ENCODE measurements at regions not wholly inside any gene's neighbourhood (a gene's known extent, or its start where the extent isn't known, plus 50 kb on each side); places are given as distances from the start of the nearest gene placed in this dataset.

DNA sequence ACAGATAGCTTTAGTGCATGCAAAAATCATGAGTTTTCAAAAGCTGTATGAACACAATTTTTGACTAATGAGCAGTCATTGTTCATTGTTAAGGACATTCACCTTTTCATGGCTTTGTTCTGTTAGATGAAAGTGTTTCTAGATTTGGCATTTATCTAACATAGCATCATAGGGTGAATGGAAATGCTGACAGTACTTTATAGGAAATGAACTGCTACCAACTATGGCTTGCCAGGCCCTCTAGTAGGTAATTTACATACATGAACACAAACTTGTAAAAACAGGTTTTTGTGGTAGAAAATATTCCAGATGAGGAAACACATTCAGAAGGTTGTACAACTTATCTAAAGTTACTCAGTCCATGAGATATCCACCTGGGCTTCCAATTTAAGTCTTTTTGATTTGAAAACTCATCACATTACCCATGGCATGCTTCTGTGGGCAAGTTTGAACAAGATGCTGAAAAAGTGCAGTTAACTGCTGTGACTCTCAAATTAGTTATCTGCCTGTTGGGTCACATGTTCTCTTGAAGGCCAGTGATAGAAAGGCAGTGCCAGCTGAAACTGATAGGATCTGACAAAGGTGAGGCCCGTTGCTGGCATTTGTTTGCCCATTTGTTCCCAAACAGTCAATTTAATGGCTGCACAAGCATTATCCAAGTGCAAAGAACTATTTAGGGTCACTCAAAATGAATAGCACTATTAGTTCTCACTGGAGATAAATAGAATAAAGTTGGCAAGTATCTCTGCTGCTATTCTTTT is 399.1 kb downstream of the MAN2A1 start:
- Histone ChIP-seq H3K27me3 (no peaks in the 10 kb centered on the region), H3K4me3 (no peak overlapping the region), H3K9me3 (replicated peaks in 1 of 3) (no peaks in the 10 kb centered on the region), H3K4me1 (replicated peaks in 1 of 2) (no peaks in the 10 kb centered on the region), H3K27ac (no peak overlapping the region), H3K36me3 (replicated peaks in 1 of 2) (no peaks in the 10 kb centered on the region)
- intact Hi-C loops (cut with DNase I), result no loop called here
- WGBS, 4 donors, result 27 to 52% (median 35%) methylated on average over 1 of the region's 1 CpG
- DNase-seq, result no peak
- TF ChIP-seq POLR2A (IDR thresholded peaks at IDR 0.05) (no peak), CTCF (IDR thresholded peaks at IDR 0.05) (no peak)

GRCh38 chr5:110092955-110093785 is 403.4 kb downstream of the MAN2A1 start:
- Histone ChIP-seq H3K27ac (no peak overlapping the region), H3K27me3 (no peaks in the 10 kb centered on the region), H3K9me3 (replicated peaks in 1 of 3) (no peaks in the 10 kb centered on the region), H3K4me1 (replicated peaks in 1 of 2) (no peaks in the 10 kb centered on the region), H3K36me3 (replicated peaks in 1 of 2) (no peaks in the 10 kb centered on the region), H3K4me3 (no peak overlapping the region)
- intact Hi-C loops (cut with DNase I), result no loop called here
- no peak for DNase-seq
- 58 to 70% (median 63%) methylated on average over 4 of the region's 4 CpGs for WGBS, 4 donors
- no peak for TF ChIP-seq POLR2A (IDR thresholded peaks at IDR 0.05)
- no peak for TF ChIP-seq CTCF (IDR thresholded peaks at IDR 0.05)

DNA sequence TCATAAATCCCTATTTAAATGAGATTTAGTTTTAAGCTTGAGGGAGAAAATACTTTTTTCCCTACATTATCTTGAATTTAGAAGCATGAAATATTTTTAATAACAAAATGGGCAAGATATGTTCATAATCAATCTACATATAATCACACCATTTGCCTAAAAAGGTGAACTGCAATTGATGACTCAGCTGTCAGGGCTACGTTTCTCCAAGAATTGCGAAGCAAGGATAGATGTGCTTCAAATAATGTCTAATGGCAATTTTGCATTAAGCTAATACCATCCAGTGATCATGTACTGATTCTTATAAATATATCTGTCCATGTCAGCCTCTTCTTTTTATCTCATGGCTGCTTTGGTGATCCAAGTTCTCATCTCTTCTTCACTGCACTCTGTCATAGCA is 404.4 kb downstream of the MAN2A1 start:
- no peak for TF ChIP-seq CTCF (IDR thresholded peaks at IDR 0.05)
- no peak for TF ChIP-seq POLR2A (IDR thresholded peaks at IDR 0.05)
- WGBS, 4 donors, result 73 to 82% (median 78%) methylated on average over 2 of the region's 2 CpGs
- intact Hi-C loops (cut with DNase I), result no loop called here
- H3K9me3 ChIP-seq (replicated peaks in 1 of 3), result no peaks in the 10 kb centered on the region
- H3K27me3 ChIP-seq, result no peaks in the 10 kb centered on the region
- DNase-seq, result no peak
- no peaks in the 10 kb centered on the region for H3K4me1 ChIP-seq (replicated peaks in 1 of 2)
- H3K4me3 ChIP-seq, result no peak overlapping the region
- no peaks in the 10 kb centered on the region for H3K36me3 ChIP-seq (replicated peaks in 1 of 2)
- H3K27ac ChIP-seq, result no peak overlapping the region

GRCh38 chr5:110094548-110094947 is 404.8 kb downstream of the MAN2A1 start:
- DNase-seq, result no peak
- H3K27me3 ChIP-seq, result no peaks in the 10 kb centered on the region
- no peaks in the 10 kb centered on the region for H3K9me3 ChIP-seq (replicated peaks in 1 of 3)
- H3K27ac ChIP-seq, result no peak overlapping the region
- no peak overlapping the region for H3K4me3 ChIP-seq
- intact Hi-C loops (cut with DNase I), result no loop called here
- no peak for TF ChIP-seq POLR2A (IDR thresholded peaks at IDR 0.05)
- TF ChIP-seq CTCF (IDR thresholded peaks at IDR 0.05), result no peak
- no peaks in the 10 kb centered on the region for H3K4me1 ChIP-seq (replicated peaks in 1 of 2)
- H3K36me3 ChIP-seq (replicated peaks in 1 of 2), result no peaks in the 10 kb centered on the region

Measured in adrenal gland (tissue), 9 donors.